HEK293 (cell line): ENCODE measurements at regions not wholly inside any gene's neighbourhood (a gene's known extent, or its start where the extent isn't known, plus 50 kb on each side); places are given as distances from the start of the nearest gene placed in this dataset.

Experiments used
- CTCF ChIA-PET: fragments of 350-600 bp; formaldehyde crosslinking; extraction: SDS; loops from one replicate; lab custom pipeline; 2021; ENCODE audit warnings: antibody characterized with exemption; lab: Yijun Ruan, JAX
- POLR2A ChIA-PET: fragments of 300-600 bp; formaldehyde crosslinking; extraction: SDS; loops from one replicate; lab custom pipeline; 2020; ENCODE audit warnings: antibody characterized with exemption, inconsistent platforms; lab: Yijun Ruan, JAX
- H3K27ac ChIP-seq: fragments of 200-500 bp; sonication (Bioruptor generic); 2 replicates; pipeline ENCODE4 v1.5.1; 2014; ENCODE audit warnings: low read depth, low read length, control low read depth, inconsistent platforms; ENCODE audit errors: extremely low read depth
- H3K36me3 ChIP-seq, 2 experiments: fragments of 200-500 bp in 1 of 2; sonication (Bioruptor generic) in 1 of 2; 1 replicate in 1 of 2; 2 replicates in 1 of 2; pipeline ENCODE4 v1.5.1; 2014 to 2017; ENCODE audit warnings: inconsistent platforms in 2 of 2, low read length in 2 of 2; ENCODE audit not compliant: control insufficient read depth in 2 of 2, insufficient read depth in 1 of 2
- H3K4me1 ChIP-seq: fragments of 200-500 bp; sonication (Bioruptor generic); 2 replicates; pipeline ENCODE4 v1.5.1; 2014; ENCODE audit warnings: mild to moderate bottlenecking, low read length, inconsistent platforms; ENCODE audit not compliant: control insufficient read depth, insufficient read depth
- H3K4me3 ChIP-seq: 2 replicates; pipeline ENCODE4 v1.5.1; 2011; ENCODE audit warnings: low read depth, mild to moderate bottlenecking, control low read depth, low read length, moderate library complexity
- H3K9me3 ChIP-seq: fragments of 200-500 bp; sonication (Bioruptor generic); 2 replicates; pipeline ENCODE4 v1.5.1; 2014; ENCODE audit warnings: low read depth, low read length, inconsistent platforms; ENCODE audit not compliant: control insufficient read depth, insufficient read depth
- CTCF ChIP-seq: fragments of 450-650 bp; formaldehyde crosslinking; IDR thresholded peaks from 2 replicates; pipeline ENCODE4 v1.5.1; 2016; ENCODE audit warnings: missing biosample characterization, missing genetic modification characterization
- GLI4 ChIP-seq: fragments of 450-650 bp; formaldehyde crosslinking; IDR thresholded peaks from 2 replicates; pipeline ENCODE4 v1.5.1; 2016; ENCODE audit warnings: missing biosample characterization, missing genetic modification characterization
- HOXA7 ChIP-seq: sonication (generic); formaldehyde crosslinking; IDR thresholded peaks from 2 replicates; pipeline ENCODE4 v1.8.1; 2022; ENCODE audit warnings: missing genetic modification reagents, borderline replicate concordance
- INSM2 ChIP-seq: fragments of 450-650 bp; formaldehyde crosslinking; IDR thresholded peaks from 2 replicates; pipeline ENCODE4 v1.5.1; 2016; ENCODE audit warnings: missing biosample characterization, missing genetic modification characterization
- WT1 ChIP-seq: fragments of 450-650 bp; formaldehyde crosslinking; IDR thresholded peaks from 2 replicates; pipeline ENCODE4 v1.5.1; 2016; ENCODE audit warnings: missing biosample characterization, missing genetic modification characterization
- ZBTB21 ChIP-seq: fragments of 450-650 bp; formaldehyde crosslinking; IDR thresholded peaks from 2 replicates; pipeline ENCODE4 v1.5.1; 2017; ENCODE audit warnings: missing biosample characterization, missing genetic modification characterization
- ZFP3 ChIP-seq: fragments of 450-650 bp; formaldehyde crosslinking; IDR thresholded peaks from 2 replicates; pipeline ENCODE4 v1.5.1; 2016; ENCODE audit warnings: low read depth, missing biosample characterization, missing genetic modification characterization
- ZFP37 ChIP-seq: fragments of 450-650 bp; formaldehyde crosslinking; IDR thresholded peaks from 2 replicates; pipeline ENCODE4 v1.5.1; 2016; ENCODE audit warnings: missing biosample characterization, missing genetic modification characterization
- ZNF132 ChIP-seq: fragments of 450-650 bp; formaldehyde crosslinking; IDR thresholded peaks from 2 replicates; pipeline ENCODE4 v1.5.1; 2017; ENCODE audit warnings: missing biosample characterization, missing genetic modification characterization, borderline replicate concordance
- ZNF16 ChIP-seq: fragments of 450-650 bp; formaldehyde crosslinking; IDR thresholded peaks from 2 replicates; pipeline ENCODE4 v1.5.1; 2016; ENCODE audit warnings: low read depth, missing biosample characterization, missing genetic modification characterization
- ZNF184 ChIP-seq: fragments of 450-650 bp; IDR thresholded peaks from 2 replicates; pipeline ENCODE4 v1.5.1; 2018; ENCODE audit warnings: missing biosample characterization, mild to moderate bottlenecking, missing genetic modification characterization
- ZNF202 ChIP-seq: fragments of 450-650 bp; formaldehyde crosslinking; IDR thresholded peaks from 2 replicates; pipeline ENCODE4 v1.5.1; 2016; ENCODE audit warnings: missing biosample characterization, missing genetic modification characterization, borderline replicate concordance
- ZNF311 ChIP-seq: fragments of 450-650 bp; formaldehyde crosslinking; IDR thresholded peaks from 2 replicates; pipeline ENCODE4 v1.5.1; 2017; ENCODE audit warnings: missing biosample characterization, missing genetic modification characterization, borderline replicate concordance
- ZNF510 ChIP-seq: fragments of 450-650 bp; formaldehyde crosslinking; IDR thresholded peaks from 2 replicates; pipeline ENCODE4 v1.5.1; 2018; ENCODE audit warnings: mild to moderate bottlenecking, missing genetic modification characterization, missing biosample characterization; ENCODE audit not compliant: insufficient replicate concordance
- ZNF549 ChIP-seq: fragments of 450-650 bp; IDR thresholded peaks from 2 replicates; pipeline ENCODE4 v1.5.1; 2018; ENCODE audit warnings: missing biosample characterization, missing genetic modification characterization, mild to moderate bottlenecking, inconsistent platforms, moderate library complexity
- ZNF561 ChIP-seq: fragments of 450-650 bp; IDR thresholded peaks from 2 replicates; pipeline ENCODE4 v1.5.1; 2018; ENCODE audit warnings: missing biosample characterization, missing genetic modification characterization, borderline replicate concordance
- ZNF571 ChIP-seq: fragments of 450-650 bp; formaldehyde crosslinking; IDR thresholded peaks from 2 replicates; pipeline ENCODE4 v1.5.0; 2017; ENCODE audit warnings: missing biosample characterization, missing genetic modification characterization
- ZNF610 ChIP-seq: fragments of 450-650 bp; formaldehyde crosslinking; IDR thresholded peaks from 2 replicates; pipeline ENCODE4 v1.5.1; 2016; ENCODE audit warnings: missing biosample characterization, missing genetic modification characterization, borderline replicate concordance
- ZNF776 ChIP-seq: fragments of 450-650 bp; formaldehyde crosslinking; IDR thresholded peaks from 2 replicates; pipeline ENCODE4 v1.5.0; 2017; ENCODE audit warnings: missing biosample characterization, missing genetic modification characterization, borderline replicate concordance
- ZNF792 ChIP-seq: fragments of 450-650 bp; formaldehyde crosslinking; IDR thresholded peaks from 2 replicates; pipeline ENCODE4 v1.5.1; 2016; ENCODE audit warnings: missing biosample characterization, missing genetic modification characterization
- ZNF843 ChIP-seq: fragments of 450-650 bp; formaldehyde crosslinking; IDR thresholded peaks from 2 replicates; pipeline ENCODE4 v1.5.1; 2016; ENCODE audit warnings: missing biosample characterization, missing genetic modification characterization
- ZSCAN23 ChIP-seq: fragments of 450-650 bp; formaldehyde crosslinking; IDR thresholded peaks from 2 replicates; pipeline ENCODE4 v1.5.1; 2016; ENCODE audit warnings: missing biosample characterization, missing genetic modification characterization

GRCh38 chr1:55582084-55582483, 366.9 kb upstream of the USP24 start:
- CTCF ChIA-PET: interaction anchor here (0.6 kb wide), 1 partner anchor 266 kb away, joined by 5 read pairs; no protein-coding TSS in a partner anchor

GRCh38 chr1:55580845-55581332, 365.7 kb upstream of the USP24 start:
- no peak overlapping the region for H3K27ac ChIP-seq
- H3K4me3 ChIP-seq: no peak overlapping the region
- H3K4me1 ChIP-seq: peaks cover 7% of the 10 kb centered on the region
- ChIA-PET POLR2A (no interaction called here), CTCF (interaction anchor here (1.0 kb wide), 1 partner anchor 20 kb away, joined by 3 read pairs; no protein-coding TSS in a partner anchor)
- no peaks in the 10 kb centered on the region for H3K9me3 ChIP-seq
- TF ChIP-seq ZNF792 (tag by site-specific recombination): no peak
- no peak for TF ChIP-seq ZNF16 (tag by site-specific recombination)
- no peak for TF ChIP-seq ZNF184 (tag by site-specific recombination)
- no peak for TF ChIP-seq ZNF571 (tag by site-specific recombination)
- no peaks in the 10 kb centered on the region for H3K36me3 ChIP-seq

More at GRCh38 chr1:55582084-55582483, 366.9 kb upstream of the USP24 start:
- Histone ChIP-seq H3K36me3 (no peaks in the 10 kb centered on the region), H3K27ac (no peak overlapping the region), H3K9me3 (no peaks in the 10 kb centered on the region), H3K4me1 (peaks cover 7% of the 10 kb centered on the region), H3K4me3 (no peak overlapping the region)
- no peak for TF ChIP-seq ZSCAN23
- no peak for TF ChIP-seq GLI4 (tag by site-specific recombination)
- no peak for TF ChIP-seq ZNF311 (tag by site-specific recombination)
- TF ChIP-seq ZBTB21 (tag by site-specific recombination): no peak
- TF ChIP-seq ZNF843 (tag by site-specific recombination): no peak
- TF ChIP-seq CTCF (tag by site-specific recombination): no peak
- TF ChIP-seq HOXA7 (CRISPR knock-in tag): no peak
- TF ChIP-seq ZNF510: no peak
- TF ChIP-seq ZNF549 (tag by site-specific recombination): no peak
- no peak for TF ChIP-seq ZNF571 (tag by site-specific recombination)
- no peak for TF ChIP-seq ZNF610 (tag by site-specific recombination)
- no peak for TF ChIP-seq ZNF132
- no peak for TF ChIP-seq ZNF776 (tag by site-specific recombination)
- no peak for TF ChIP-seq ZFP37 (tag by site-specific recombination)
- TF ChIP-seq INSM2 (tag by site-specific recombination): no peak
- no peak for TF ChIP-seq ZNF202
- no peak for TF ChIP-seq ZNF561 (tag by site-specific recombination)
- no peak for TF ChIP-seq ZFP3 (tag by site-specific recombination)
- no peak for TF ChIP-seq WT1
- POLR2A ChIA-PET: no interaction called here
